HG03558 (cell line): ENCODE measurements at regions not wholly inside any gene's neighbourhood (a gene's known extent, or its start where the extent isn't known, plus 50 kb on each side); places are given as distances from the start of the nearest gene placed in this dataset.

Source experiments
- ATAC-seq: cut with Tn5 transposase; IDR thresholded peaks from one replicate; pipeline ENCODE4 v1.9.1; 2021; ENCODE audit warnings: moderate number of reproducible peaks; ENCODE audit not compliant: unreplicated experiment; ENCODE audit errors: extremely low read depth

DNA sequence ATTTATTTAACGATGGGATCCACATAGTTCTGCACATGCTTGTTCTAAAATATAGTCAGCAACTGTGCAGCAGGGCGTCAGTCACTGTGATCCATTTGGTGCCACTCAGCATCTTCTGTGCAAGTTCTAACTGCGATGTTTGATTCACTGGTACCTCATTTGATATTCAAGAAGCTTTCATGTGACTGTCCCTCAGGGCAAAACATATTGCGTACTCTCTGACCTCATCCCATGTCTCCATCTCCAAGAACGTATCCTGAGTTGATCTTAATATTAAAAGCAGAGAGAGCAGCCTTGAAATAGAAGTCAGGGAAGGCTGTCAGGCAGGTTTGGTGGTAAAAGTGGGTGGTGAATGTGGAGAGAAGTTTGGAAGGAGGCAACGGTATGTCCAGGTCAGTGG is 116.5 kb upstream of the ATP10B start:
- no peak for ATAC-seq

DNA sequence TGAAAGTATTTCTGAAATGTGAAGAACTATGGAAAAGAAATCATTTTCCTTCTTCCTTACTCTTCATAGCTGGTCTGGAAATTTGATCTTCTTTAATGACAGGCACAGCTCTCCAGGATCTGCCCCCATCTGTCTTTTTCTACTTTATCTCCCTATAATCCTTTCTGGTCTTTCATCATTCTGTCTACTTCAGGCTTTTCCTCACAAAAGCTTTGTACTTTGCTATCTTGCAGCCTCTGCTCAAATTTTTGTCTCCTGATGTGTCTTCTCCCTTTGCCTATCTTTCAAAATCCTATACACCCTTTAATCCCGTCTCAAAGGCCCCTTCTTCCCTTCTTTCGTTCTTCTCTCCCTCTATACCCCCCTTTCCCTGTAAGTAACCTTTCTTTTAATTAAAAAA is 114.9 kb upstream of the ATP10B start:
- no peak for ATAC-seq

DNA sequence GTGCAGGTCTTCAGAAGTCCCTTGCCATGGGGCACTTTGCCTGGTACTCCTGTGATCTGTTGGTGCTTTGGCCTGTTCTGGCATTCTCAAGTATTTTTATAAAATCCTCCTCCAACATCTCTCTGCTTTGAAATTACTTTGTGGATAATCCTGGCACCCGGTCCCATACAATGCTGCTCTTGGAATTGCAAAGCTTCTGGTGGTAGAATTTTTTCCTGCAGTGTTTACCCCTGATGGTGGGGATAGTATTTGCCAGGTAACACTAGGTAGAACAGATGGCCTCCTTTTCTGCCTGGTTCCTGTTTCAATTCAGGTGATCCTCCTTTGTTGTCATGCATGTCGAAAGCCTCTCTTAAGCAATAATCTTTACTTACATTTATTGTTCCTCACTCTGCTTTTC is 109.8 kb upstream of the ATP10B start:
- ATAC-seq, result no peak

DNA sequence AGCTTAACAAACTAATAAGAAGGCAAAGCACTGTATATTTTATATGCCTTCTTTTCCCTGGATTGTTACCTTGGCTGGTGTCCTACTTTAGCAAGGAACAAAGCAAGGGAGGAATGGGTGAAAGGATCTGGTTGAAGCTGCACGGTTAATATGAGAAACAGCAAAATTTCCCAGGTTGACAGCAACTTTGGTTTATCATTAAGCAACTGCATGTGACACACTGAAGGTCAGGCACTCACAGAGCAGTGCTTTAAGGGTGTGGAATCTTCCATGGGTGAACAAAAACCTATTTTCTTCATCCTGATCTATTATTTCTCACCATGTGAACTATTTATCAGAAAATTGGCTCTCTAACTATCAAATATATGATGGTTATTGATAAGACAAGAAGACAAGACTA is 109.0 kb upstream of the ATP10B start:
- ATAC-seq, result no peak

DNA sequence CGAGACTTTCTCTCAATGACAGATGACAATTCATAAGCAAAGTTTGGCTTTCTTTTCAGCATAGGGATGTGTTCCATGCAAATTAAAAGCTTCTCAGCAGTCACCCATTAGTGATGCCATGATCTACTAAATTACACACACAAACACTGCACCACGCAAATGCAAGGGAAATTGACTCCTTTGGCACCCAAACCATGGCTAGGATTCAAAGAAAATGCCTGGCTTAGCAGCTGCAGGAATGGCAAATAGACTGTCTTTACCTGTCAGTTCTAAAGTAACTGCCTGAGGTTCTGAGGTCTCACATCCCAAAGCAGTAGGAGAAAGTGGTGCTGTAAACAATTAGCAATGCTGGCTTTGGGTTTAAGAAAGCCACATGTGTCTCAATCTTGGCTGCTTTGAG is 108.6 kb upstream of the ATP10B start:
- no peak for ATAC-seq

DNA sequence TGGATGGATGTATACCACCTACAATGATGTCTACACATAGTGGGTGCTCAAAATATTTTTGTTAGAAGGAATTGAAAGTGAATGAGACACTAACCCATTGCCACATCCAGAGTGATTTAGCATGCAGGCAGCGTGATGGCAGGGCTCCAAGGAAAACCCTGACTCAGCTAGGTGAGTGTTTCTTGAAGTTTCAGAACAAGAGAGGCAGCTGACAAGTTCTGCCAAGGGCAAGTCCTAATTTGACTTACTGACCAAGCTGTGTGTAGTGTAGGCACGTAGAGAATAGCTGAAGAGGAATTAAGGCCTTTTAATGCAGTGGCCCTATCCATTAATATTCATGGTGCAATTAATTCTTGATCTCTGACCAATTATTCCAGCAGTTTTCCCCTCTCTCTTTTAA is 107.8 kb upstream of the ATP10B start:
- peak; percentile 41 for ATAC-seq

DNA sequence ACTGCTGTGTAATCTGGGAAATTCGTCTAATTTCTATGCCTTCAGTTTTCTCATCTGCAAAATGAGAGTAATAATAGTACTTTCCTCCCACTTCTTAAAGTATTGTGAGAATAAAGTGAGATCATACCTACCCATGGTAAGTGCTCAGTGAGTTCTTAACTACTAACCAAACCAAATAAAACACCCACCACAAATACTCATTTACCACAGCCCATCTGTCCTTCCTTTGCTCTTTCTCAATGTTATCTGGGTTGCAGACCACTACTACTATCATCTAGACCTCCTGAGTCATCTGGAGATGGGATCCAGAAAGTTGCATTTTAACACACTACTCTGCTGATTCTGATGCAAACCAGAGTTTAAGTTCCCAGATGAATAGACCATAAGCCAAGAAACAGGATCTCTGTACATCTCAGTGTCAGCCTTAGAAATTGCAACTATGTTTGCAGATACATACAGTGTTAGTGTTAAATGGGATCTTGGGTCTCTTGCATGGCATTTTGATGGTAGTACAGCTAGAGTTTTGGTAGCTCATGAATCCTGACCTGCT is 105.4 kb upstream of the ATP10B start:
- ATAC-seq, result peak; percentile 32

DNA sequence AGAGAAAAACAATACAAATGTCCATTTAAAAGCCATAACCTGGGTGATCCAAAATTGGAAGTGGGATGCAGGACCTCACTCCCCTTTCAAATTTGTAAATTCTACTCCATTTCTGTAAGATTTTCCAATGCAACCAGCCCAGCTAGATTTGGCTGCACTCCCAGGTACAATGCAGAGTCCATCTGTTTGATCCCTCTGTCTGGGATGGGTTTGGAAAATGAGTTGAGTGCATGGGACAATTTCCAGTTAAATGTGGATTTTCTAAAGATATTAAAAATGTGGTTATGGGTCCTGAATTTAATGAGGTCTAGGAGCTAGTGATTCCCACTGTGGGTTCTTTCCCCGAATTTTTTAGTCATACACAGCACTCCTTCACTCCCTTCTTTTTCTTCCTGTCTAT is 104.0 kb upstream of the ATP10B start:
- ATAC-seq, result no peak

DNA sequence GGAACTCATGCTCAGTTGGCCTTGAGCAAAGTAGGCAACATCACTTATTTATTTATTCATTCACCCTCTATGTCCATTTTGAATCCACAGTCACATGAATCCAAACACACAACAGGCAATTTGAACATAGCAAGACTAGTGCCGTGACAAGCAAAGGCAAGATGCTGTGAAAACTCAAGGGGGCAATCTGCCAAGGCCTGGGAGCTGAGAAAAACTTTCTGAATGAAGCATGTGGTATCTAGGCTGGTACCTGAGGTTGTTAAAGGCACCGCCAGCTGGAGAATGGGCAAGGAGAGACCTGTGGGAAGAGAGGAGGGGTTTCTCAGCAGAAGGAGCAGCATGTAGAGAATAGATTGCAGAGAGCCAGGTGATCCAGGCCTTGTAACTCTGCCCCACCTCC is 98.3 kb upstream of the ATP10B start:
- ATAC-seq, result no peak

DNA sequence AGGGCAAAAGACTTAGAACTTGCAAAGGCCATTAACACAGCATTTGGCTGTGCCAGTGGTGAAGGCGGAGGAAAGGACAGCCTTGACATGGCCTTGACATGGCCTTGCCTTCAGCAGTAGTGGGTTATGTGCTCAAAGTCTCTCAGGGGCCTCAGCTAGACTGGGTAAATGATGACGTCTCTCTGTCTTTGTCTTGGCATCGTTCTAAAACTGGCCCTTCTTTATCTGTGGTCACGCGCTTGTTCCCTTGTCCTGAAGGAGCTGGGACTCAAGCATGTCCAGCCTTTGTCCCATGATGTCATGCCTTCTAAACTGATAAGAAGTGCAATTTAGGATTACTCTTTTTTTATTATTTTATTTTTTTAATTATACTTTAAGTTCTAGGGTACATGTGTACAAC is 88.7 kb upstream of the ATP10B start:
- ATAC-seq, result no peak

DNA sequence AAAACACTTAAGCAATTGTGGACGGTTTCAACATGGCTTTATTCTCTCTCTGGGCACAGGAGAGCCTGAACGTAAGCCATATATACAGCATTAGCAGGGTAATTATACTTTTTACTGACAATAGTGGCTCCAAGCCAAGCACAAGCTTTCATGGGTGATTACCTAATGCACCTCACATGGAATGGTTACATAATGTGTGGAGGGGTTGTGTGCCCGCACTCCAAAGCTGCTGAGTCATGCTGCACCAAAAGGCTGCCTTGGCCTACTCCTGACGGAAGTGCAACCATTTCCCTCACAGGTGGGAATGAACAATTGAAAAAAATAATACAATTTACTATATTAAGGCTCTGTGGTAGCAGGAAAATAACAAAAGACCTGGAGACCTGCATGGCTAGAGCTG is 86.5 kb upstream of the ATP10B start:
- no peak for ATAC-seq

DNA sequence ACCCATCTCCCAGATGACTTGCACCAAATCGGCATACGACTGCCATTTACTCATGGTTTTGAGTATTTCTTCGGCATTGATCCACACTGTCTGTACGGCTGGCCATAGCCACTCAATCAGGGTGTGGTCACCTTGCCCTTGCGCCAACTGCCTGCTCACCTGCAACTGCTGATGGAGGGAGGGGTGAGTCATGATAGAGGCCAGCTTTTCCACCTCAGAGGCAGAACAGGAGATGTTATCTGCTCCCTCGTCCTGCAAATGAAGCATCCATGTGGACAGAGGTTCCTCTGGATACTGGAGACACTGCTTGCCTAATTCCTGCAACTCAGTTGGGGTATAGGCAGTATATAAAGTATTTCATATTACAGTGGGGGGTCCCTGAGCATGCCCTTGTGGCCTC is 85.6 kb upstream of the ATP10B start:
- no peak for ATAC-seq

DNA sequence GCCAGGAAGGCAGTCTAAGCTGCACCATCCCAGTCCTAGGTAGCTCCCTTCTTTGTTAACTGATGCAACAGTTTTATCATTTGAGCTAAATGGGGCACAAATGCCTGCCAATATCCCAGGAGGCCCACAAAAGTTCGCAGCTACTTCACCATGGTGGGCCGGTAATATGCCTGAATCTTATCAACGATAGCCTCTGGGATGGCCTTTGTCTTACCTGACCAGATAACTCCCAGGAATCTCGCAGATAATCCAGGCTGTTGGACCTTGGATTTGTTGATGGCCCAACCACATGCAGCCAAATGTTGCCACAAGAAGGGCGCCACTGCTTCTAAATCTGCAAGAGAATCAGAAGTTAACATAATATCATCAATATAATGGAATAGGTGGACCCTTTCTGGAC is 83.8 kb upstream of the ATP10B start:
- ATAC-seq, result no peak

DNA sequence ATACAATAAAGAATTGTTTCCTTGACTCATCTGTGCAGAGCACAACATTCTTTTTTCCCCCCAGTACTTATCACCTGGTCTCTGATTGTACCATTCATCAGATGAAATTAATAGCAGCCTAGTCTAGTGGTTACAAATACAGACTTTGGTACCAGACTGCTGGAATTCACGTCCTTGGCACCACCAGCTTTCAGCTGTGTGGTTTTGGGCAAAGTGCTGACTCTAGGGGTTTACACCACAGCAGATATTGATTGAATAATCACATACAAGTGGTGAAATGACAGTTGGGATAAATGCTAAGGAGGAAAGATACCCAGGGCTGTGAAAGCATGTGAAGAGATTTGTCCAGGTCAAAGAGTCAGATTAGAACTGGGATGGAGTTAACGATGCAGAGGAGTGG is 79.3 kb upstream of the ATP10B start:
- ATAC-seq, result no peak

DNA sequence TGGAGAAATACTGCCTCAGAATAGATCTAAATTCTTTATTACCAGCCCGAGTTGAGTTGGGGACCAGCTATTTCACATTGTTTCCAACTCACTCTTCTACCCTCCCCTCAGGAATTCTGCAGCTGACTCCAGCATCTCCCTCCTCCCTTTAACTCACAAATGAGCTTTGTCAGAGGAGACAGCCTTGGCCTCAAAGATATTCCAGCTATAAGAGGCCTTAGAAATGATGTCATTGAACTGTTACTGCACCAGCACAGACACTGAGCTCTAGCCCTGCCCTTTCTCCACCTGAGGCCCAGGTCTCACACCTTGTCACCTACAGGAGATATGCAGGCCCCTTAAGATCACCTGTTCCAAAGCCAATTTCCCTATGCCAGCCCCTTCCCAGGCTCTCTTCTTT is 78.4 kb upstream of the ATP10B start:
- ATAC-seq, result no peak

DNA sequence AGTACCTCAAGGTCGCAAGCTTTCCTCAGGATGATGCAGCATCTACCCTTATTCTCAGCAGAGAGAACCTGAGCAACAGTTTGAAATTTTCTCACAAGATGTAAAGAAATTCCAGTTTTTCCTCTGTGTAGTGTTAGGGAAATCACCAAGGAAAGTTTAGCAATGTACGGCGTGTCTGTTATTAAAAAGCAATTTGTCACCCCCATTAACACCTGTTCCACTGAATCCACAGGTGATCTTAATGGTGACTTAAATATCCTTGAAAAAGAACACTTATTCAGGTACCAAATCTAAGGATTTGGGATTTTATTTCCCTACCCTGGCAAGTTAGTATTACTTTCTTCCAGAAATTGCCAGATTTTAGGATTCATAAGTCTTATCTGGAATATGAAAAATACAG is 77.9 kb upstream of the ATP10B start:
- no peak for ATAC-seq

DNA sequence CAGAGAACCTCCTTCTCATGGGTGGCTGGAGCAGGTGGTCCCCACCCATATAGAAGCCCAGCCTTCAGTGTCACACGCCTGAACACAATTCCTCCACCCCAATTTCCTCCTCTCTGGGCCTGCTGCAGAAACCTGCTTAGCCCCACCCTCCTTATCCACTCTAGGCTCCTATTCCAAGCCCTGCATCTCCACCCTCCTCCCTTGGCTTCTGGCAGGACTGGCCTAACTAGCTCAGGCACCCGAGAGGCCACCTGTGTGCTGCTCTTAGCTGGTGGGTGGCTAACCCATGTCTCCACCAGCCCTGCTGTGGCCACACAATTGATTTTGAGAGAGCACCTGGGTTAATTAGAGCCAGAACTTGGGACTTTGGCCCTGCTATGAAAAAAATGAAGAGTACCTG is 77.3 kb upstream of the ATP10B start:
- ATAC-seq, result no peak

DNA sequence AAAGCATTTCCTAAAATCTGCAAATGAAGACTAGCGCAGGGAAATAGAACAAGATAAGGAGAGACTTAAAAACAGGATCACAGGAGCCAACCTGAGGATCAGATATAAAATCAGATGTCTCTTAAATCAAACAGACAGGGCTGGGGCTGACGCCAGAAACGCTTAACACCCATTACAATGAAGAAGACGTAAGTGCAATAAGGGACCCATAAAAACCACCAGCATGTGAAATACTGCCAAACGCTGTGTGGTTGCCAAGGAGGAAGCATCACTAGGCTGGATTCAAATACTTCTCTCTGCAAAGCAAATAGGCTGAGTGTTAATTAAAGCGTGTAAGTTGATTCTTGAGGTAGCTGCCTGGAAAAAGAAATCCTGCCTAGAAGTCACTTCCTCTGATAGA is 74.4 kb upstream of the ATP10B start:
- ATAC-seq, result no peak

DNA sequence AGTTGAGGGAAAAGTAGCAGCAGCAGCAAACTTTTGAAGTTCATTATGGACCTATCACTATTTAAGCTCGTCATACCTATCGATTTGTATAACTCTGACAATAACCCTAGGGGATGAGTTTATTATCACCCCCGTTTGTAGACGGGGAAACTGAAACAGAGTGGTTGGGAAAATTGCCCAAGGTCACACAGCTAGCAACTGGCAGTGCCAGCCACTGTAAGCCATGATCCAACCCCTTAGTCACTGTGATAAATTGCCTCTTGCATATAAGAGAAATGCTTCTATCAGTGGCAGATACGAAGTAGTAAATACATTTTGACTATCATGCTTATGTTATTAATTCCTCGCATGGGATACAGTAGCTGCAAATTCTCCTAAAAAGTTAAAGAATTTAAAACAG is 73.3 kb upstream of the ATP10B start:
- ATAC-seq, result no peak

DNA sequence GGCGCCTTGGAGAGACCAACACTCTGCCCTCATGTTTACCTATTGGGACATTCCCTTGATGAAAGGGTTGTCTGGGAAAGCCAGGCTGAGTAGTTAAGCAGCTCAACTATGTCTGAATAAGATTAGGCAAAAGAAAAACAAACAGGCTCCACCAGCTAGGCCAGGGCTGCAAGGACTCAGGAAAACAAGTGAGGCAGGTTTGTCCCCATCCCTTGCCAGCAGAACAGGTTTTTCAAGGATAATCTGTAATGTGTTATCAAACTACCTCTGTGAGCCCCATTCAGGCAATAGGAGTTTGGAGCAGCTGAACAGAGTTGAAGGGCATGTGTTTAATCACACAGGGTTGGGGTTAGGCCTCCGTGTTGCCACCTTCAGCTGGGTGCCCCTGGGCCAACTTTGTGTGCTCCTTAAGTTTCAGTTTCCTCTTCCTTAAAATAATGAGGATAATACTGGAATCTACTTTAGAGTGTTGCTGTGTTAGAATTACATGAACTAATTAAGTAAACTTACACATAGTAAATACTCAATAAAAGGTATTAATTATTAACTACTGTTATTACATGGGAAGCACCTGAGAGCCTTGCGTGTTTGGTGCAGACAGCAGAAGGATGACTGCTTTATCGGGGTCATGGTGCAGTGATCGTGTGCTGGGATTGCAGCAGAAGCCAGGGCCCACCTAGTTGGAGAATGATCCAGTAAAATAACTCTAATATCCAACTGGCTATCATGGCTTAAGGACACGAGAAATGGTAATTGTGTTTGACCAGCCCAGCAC is 72.1 kb upstream of the ATP10B start:
- no peak for ATAC-seq

DNA sequence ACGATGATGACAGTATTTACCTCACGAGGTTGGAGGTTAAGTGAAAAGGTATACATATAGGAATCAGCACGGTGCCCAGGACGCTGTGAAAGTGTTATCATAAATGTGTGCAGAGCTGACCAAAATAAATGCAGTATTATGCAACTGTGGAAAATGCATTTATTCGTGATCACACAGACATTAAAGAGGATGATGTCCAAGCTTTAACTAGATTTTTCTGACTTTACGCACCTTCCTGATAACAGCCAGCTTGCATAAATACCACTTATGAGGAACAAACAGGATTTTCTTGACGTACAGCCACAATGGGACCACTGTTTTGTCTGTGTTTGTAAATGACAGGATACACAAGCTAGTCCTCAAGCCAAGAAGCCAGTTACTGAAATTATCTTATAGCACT is 71.4 kb upstream of the ATP10B start:
- ATAC-seq, result no peak

DNA sequence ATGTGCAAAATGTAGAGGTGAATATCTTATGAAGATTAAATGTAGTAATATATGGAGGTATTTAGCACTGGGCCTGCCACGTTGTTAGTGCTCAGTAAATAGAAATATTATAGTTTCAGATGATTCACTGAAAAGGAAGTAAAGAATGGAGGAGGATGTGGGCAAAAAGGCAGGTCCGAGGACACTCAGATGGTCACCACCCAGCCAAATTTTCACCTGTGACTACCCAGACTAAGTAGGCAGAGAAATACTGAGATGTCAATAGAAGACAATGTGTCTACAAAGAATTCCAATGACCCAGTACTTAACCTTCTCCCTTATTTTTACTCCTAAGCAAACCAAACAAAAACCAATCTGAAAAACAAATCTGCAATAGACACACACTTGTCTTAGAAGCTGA is 70.3 kb upstream of the ATP10B start:
- no peak for ATAC-seq
